ENCODE measurements at regions not wholly inside any gene's neighbourhood (a gene's known extent, or its start where the extent isn't known, plus 50 kb on each side); places are given as distances from the start of the nearest gene placed in this dataset.

GRCh38 chr10:125555267-125555666 is 127.7 kb downstream of the TEX36 start:
- TF ChIP-seq CTCF (IDR thresholded peaks at IDR 0.05): no peak
- no peak for TF ChIP-seq MAX (IDR thresholded peaks at IDR 0.05; ENCODE audit: low read depth)
- no peak for TF ChIP-seq YY1 (IDR thresholded peaks at IDR 0.05; ENCODE audit: low read depth)
- no peak for TF ChIP-seq PBX3 (IDR thresholded peaks at IDR 0.05)
- TF ChIP-seq RXRA (IDR thresholded peaks at IDR 0.05; ENCODE audit: borderline replicate concordance, low read depth): no peak
- TF ChIP-seq RAD21 (IDR thresholded peaks at IDR 0.05; ENCODE audit: low read length): no peak
- TF ChIP-seq JUND (IDR thresholded peaks at IDR 0.05): no peak
- TF ChIP-seq ZBTB33 (IDR thresholded peaks at IDR 0.05; ENCODE audit: borderline replicate concordance, low read depth): no peak
- TF ChIP-seq EP300 (IDR thresholded peaks at IDR 0.05; ENCODE audit: borderline replicate concordance in 1 of 2, low read depth in 1 of 2, low read length in 1 of 2): no peak
- TF ChIP-seq USF1 (IDR thresholded peaks at IDR 0.05; ENCODE audit: borderline replicate concordance, low read depth): no peak
- TF ChIP-seq POLR2AphosphoS5 (IDR thresholded peaks at IDR 0.05; ENCODE audit: low read depth, low read length): no peak
- TF ChIP-seq GABPA (IDR thresholded peaks at IDR 0.05; ENCODE audit: low read depth): no peak
- no peak for TF ChIP-seq CHD2 (IDR thresholded peaks at IDR 0.05; ENCODE audit: low read length, partially characterized antibody)
- TF ChIP-seq EZH2phosphoT487 (IDR thresholded peaks at IDR 0.05; ENCODE audit: borderline replicate concordance, low read depth): no peak

Data from SK-N-SH (cell line).